Erythroblast (primary cell): ENCODE measurements at regions not wholly inside any gene's neighbourhood (a gene's known extent, or its start where the extent isn't known, plus 50 kb on each side); places are given as distances from the start of the nearest gene placed in this dataset.

Source experiments
- GATA1 ChIP-seq: IDR thresholded peaks from 2 replicates; pipeline ENCODE4 v1.6.1; 2011; ENCODE audit warnings: low read depth, mild to moderate bottlenecking, control low read depth, low read length, moderate library complexity
- POLR2A ChIP-seq: IDR thresholded peaks from 2 replicates; pipeline ENCODE4 v1.6.1; 2011; ENCODE audit warnings: mild to moderate bottlenecking, low read length

- TF ChIP-seq POLR2A: no peak
- TF ChIP-seq GATA1: no peak
Observed at GRCh38 chr15:96947296-96948229, 617.1 kb downstream of the NR2F2 start.
